GM12878 (cell line): ENCODE measurements at regions not wholly inside any gene's neighbourhood (a gene's known extent, or its start where the extent isn't known, plus 50 kb on each side); places are given as distances from the start of the nearest gene placed in this dataset.

Experiments used
- ATAC-seq: fragments of 200-7000 bp; cut with Tn5 transposase; 3 replicates; pipeline ENCODE4 v1.9.1; 2020; ENCODE audit warnings: mild to moderate bottlenecking, moderate library complexity
- BruUV-seq: library from RNA; stranded (reverse); fragments of 400-500 nt; replicated peaks from 2 replicates; lab custom pipeline; 2021; lab: Mats Ljungman, UMichigan
- CTCF ChIA-PET: fragments of 300-600 bp; sonication (Branson Sonifier 250); formaldehyde crosslinking; extraction: SDS; loops from one replicate; lab custom pipeline; 2021; ENCODE audit warnings: inconsistent platforms; lab: Yijun Ruan, JAX
- POLR2A ChIA-PET: fragments of 350-600 bp; formaldehyde crosslinking; extraction: SDS; loops from one replicate; lab custom pipeline; 2021; ENCODE audit warnings: inconsistent platforms; lab: Charles Lee
- RAD21 ChIA-PET: fragments of 300-600 bp; sonication (Branson Sonifier 250); formaldehyde crosslinking; loops from one replicate; lab custom pipeline; 2023; ENCODE audit warnings: antibody characterized with exemption; ENCODE audit not compliant: unreplicated experiment; lab: Charles Lee
- SMC1A ChIA-PET: fragments of 300-600 bp; sonication (Branson Sonifier 250); formaldehyde crosslinking; loops from one replicate; lab custom pipeline; 2023; ENCODE audit not compliant: unreplicated experiment, uncharacterized antibody; lab: Charles Lee
- DNase-seq: peaks from one replicate; pipeline ENCODE4 v3.0.0-alpha.2; 2011; ENCODE audit warnings: low read depth, low spot score
- FAIRE-seq: peaks from 3 replicates; lab custom pipeline; 2011; peaks lifted over from hg19 to GRCh38; lab: Jason Lieb, UNC
- H2AFZ ChIP-seq: 2 replicates; pipeline ENCODE4 v1.6.0; 2011; ENCODE audit warnings: low read depth, low read length, control low read depth; ENCODE audit not compliant: control insufficient read depth
- H3K27ac ChIP-seq: 2 replicates; pipeline ENCODE4 v1.5.1; 2011; ENCODE audit warnings: control low read depth; ENCODE audit not compliant: control insufficient read depth, insufficient read depth
- H3K27me3 ChIP-seq, 2 experiments: replicated peaks in 1 of 2; 2 replicates each; pipeline versions ENCODE4 v1.6.0 to v1.6.1; 2011; ENCODE audit warnings: low read length in 1 of 2; ENCODE audit not compliant: control insufficient read depth in 2 of 2, insufficient read depth in 2 of 2
- H3K36me3 ChIP-seq, 2 experiments: 2 replicates each; pipeline ENCODE4 v1.5.1; 2011; ENCODE audit warnings: low read length in 1 of 2; ENCODE audit not compliant: control insufficient read depth in 2 of 2, insufficient read depth in 2 of 2
- H3K4me1 ChIP-seq: 2 replicates; pipeline ENCODE4 v1.6.1; 2011; ENCODE audit warnings: mild to moderate bottlenecking, low read length, moderate library complexity, mixed read lengths; ENCODE audit not compliant: control insufficient read depth, insufficient read depth
- H3K4me2 ChIP-seq: 2 replicates; pipeline ENCODE4 v1.6.0; 2011; ENCODE audit warnings: control low read depth; ENCODE audit not compliant: control insufficient read depth, insufficient read depth
- H3K4me3 ChIP-seq: fragments of 200-600 bp; sonication (generic); 2 replicates; pipeline ENCODE4 v1.5.1; 2016
- H3K79me2 ChIP-seq: 2 replicates; pipeline ENCODE4 v1.6.0; 2011; ENCODE audit warnings: low read length; ENCODE audit not compliant: control insufficient read depth, insufficient read depth
- H3K9ac ChIP-seq: 2 replicates; pipeline ENCODE4 v1.8.0; 2011; ENCODE audit warnings: low read length, control low read depth, mixed read lengths; ENCODE audit not compliant: control insufficient read depth, insufficient read depth
- H3K9me3 ChIP-seq: replicated peaks from 3 replicates; pipeline ENCODE4 v1.5.1; 2011; ENCODE audit warnings: mild to moderate bottlenecking, low read length; ENCODE audit not compliant: control insufficient read depth, insufficient read depth
- H4K20me1 ChIP-seq: 2 replicates; pipeline ENCODE4 v1.6.0; 2011; ENCODE audit not compliant: control insufficient read depth, insufficient read depth
- ASH2L ChIP-seq: fragments of 300-600, 200-600 bp; sonication (generic); IDR thresholded peaks from 2 replicates; pipeline ENCODE4 v1.6.1; 2017; ENCODE audit warnings: low read depth, mild to moderate bottlenecking, borderline replicate concordance
- BHLHE40 ChIP-seq, 2 experiments: fragments of 450-650 bp in 1 of 2; IDR thresholded peaks; 2 replicates each; pipeline ENCODE4 v1.6.1; 2011 to 2017; ENCODE audit warnings: low read depth in 2 of 2, borderline replicate concordance in 1 of 2, improper control_type of control experiment in 1 of 2, low read length in 1 of 2, mild to moderate bottlenecking in 1 of 2
- IKZF1 ChIP-seq: fragments of 450-650 bp; conservative IDR thresholded peaks from 2 replicates; pipeline ENCODE4 v1.6.1; 2017; ENCODE audit warnings: antibody characterized with exemption, mild to moderate bottlenecking
- PAX5 ChIP-seq: IDR thresholded peaks from 2 replicates; pipeline ENCODE4 v1.6.1; 2011; ENCODE audit warnings: low read depth, low read length, borderline replicate concordance
- POLR2AphosphoS2 ChIP-seq: IDR thresholded peaks from 2 replicates; pipeline ENCODE4 v1.6.1; 2011; ENCODE audit warnings: low read depth, mild to moderate bottlenecking, low read length, improper control_type of control experiment, moderate library complexity
- SMAD1 ChIP-seq: fragments of 450-650 bp; IDR thresholded peaks from 2 replicates; pipeline ENCODE4 v1.6.1; 2018; ENCODE audit warnings: mild to moderate bottlenecking, low read depth; ENCODE audit not compliant: partially characterized antibody
- SP1 ChIP-seq: IDR thresholded peaks from one replicate; pipeline ENCODE4 v1.6.1; 2011; ENCODE audit warnings: low read depth, low read length
- SPI1 ChIP-seq: IDR thresholded peaks from 2 replicates; pipeline ENCODE4 v1.6.1; 2011; ENCODE audit warnings: low read depth, mild to moderate bottlenecking, low read length, moderate library complexity, borderline replicate concordance; ENCODE audit not compliant: insufficient read depth
- TCF7 ChIP-seq: IDR thresholded peaks from 2 replicates; pipeline ENCODE4 v1.6.1; 2014; ENCODE audit warnings: antibody characterized with exemption, borderline replicate concordance
- ZBTB40 ChIP-seq: fragments of 450-650 bp; IDR thresholded peaks from 2 replicates; pipeline ENCODE4 v1.6.1; 2016; ENCODE audit warnings: mild to moderate bottlenecking, moderate library complexity, borderline replicate concordance
- WGBS: methylation state at CpG from one replicate; pipeline ENCODE4 v1.1.6; 2016; ENCODE audit warnings: low lambda C conversion rate; ENCODE audit not compliant: insufficient replicate concordance, insufficient coverage; ENCODE audit errors: missing lambda C conversion rate; 5-methylcytosine and 5-hydroxymethylcytosine counted together
- in situ Hi-C: fragments of 300-500 bp; cut with MboI; formaldehyde crosslinking; loops from 9 replicates; pipeline ENCODE4 v1.14.3; 2018; ENCODE audit warnings: mixed read lengths
- intact Hi-C: fragments of 100-400 bp; cut with micrococcal nuclease; formaldehyde crosslinking; loops from one replicate; pipeline ENCODE4 v1.14.2; 2022; ENCODE audit not compliant: unreplicated experiment
- TF ChIP-seq, protein P1 (sequence below): IDR thresholded peaks from 2 replicates; pipeline ENCODE4 v1.6.1; 2012; ENCODE audit warnings: mild to moderate bottlenecking, low read depth, low read length

GRCh38 chr3:82261637-82262036 is 500.2 kb upstream of the GBE1 start:
- no peak for FAIRE-seq
- in situ Hi-C loops (no loop called here), intact Hi-C loops (no loop called here)
- ChIA-PET RAD21 (no interaction called here), CTCF (no interaction called here), SMC1A (interaction anchor here (1.1 kb wide), 1 partner anchor 22 kb away, joined by 3 read pairs; no protein-coding TSS in a partner anchor), POLR2A (no interaction called here)
- no peak for ATAC-seq
- H3K36me3 ChIP-seq, result no peaks in the 10 kb centered on the region
- no peak overlapping the region for H3K4me3 ChIP-seq
- DNase-seq, result no peak
- H4K20me1 ChIP-seq, result no peaks in the 10 kb centered on the region
- no peak overlapping the region for H2AFZ ChIP-seq
- H3K4me1 ChIP-seq, result no peaks in the 10 kb centered on the region
- no peak for TF ChIP-seq ASH2L
- no peak for TF ChIP-seq SPI1
- TF ChIP-seq TCF7, result no peak
- TF ChIP-seq IKZF1, result no peak
- no peak for TF ChIP-seq PAX5
- no peak overlapping the region for H3K9ac ChIP-seq
- no peak overlapping the region for H3K4me2 ChIP-seq
- no peaks in the 10 kb centered on the region for H3K79me2 ChIP-seq
- H3K27me3 ChIP-seq, result no peaks in the 10 kb centered on the region
- no peaks in the 10 kb centered on the region for H3K9me3 ChIP-seq
- no TSS peak for BruUV-seq
- no peak overlapping the region for H3K27ac ChIP-seq

GRCh38 chr3:82261013-82261412 is 499.6 kb upstream of the GBE1 start:
- H3K4me1 ChIP-seq, result no peaks in the 10 kb centered on the region
- no peaks in the 10 kb centered on the region for H3K79me2 ChIP-seq
- in situ Hi-C loops, result no loop called here
- BruUV-seq, result no TSS peak
- no peak for DNase-seq
- SMC1A ChIA-PET, result interaction anchor here (1.1 kb wide), 1 partner anchor 21 kb away, joined by 3 read pairs; no protein-coding TSS in a partner anchor
- CTCF ChIA-PET, result interaction anchor here (0.7 kb wide), 1 partner anchor 44 kb away, joined by 3 read pairs; no protein-coding TSS in a partner anchor
- no peak overlapping the region for H2AFZ ChIP-seq
- H3K27me3 ChIP-seq, result no peaks in the 10 kb centered on the region
- no peaks in the 10 kb centered on the region for H3K9me3 ChIP-seq
- 93% methylated on average over 1 of the region's 1 CpG for WGBS
- RAD21 ChIA-PET, result no interaction called here
- H3K4me2 ChIP-seq, result no peak overlapping the region
- POLR2A ChIA-PET, result interaction anchor here (0.6 kb wide), 1 partner anchor 1090 kb away, joined by 6 read pairs; no protein-coding TSS in a partner anchor
- H3K27ac ChIP-seq, result no peak overlapping the region
- no peaks in the 10 kb centered on the region for H3K36me3 ChIP-seq
- no peaks in the 10 kb centered on the region for H4K20me1 ChIP-seq
- no peak for ATAC-seq
- no peak overlapping the region for H3K4me3 ChIP-seq
- intact Hi-C loops, result no loop called here
- FAIRE-seq, result no peak
- H3K9ac ChIP-seq, result no peak overlapping the region
- TF ChIP-seq ZBTB40, result no peak
- TF ChIP-seq SMAD1, result no peak
- TF ChIP-seq SP1, result no peak
- TF ChIP-seq BHLHE40 (IDR thresholded peaks at IDR 0.05; ENCODE audit: borderline replicate concordance in 1 of 2, low read depth in 2 of 2, low read length in 1 of 2), result no peak
- TF ChIP-seq POLR2AphosphoS2, result no peak
- TF ChIP-seq, protein P1, sequence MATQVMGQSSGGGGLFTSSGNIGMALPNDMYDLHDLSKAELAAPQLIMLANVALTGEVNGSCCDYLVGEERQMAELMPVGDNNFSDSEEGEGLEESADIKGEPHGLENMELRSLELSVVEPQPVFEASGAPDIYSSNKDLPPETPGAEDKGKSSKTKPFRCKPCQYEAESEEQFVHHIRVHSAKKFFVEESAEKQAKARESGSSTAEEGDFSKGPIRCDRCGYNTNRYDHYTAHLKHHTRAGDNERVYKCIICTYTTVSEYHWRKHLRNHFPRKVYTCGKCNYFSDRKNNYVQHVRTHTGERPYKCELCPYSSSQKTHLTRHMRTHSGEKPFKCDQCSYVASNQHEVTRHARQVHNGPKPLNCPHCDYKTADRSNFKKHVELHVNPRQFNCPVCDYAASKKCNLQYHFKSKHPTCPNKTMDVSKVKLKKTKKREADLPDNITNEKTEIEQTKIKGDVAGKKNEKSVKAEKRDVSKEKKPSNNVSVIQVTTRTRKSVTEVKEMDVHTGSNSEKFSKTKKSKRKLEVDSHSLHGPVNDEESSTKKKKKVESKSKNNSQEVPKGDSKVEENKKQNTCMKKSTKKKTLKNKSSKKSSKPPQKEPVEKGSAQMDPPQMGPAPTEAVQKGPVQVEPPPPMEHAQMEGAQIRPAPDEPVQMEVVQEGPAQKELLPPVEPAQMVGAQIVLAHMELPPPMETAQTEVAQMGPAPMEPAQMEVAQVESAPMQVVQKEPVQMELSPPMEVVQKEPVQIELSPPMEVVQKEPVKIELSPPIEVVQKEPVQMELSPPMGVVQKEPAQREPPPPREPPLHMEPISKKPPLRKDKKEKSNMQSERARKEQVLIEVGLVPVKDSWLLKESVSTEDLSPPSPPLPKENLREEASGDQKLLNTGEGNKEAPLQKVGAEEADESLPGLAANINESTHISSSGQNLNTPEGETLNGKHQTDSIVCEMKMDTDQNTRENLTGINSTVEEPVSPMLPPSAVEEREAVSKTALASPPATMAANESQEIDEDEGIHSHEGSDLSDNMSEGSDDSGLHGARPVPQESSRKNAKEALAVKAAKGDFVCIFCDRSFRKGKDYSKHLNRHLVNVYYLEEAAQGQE, result no peak
